ENCODE measurements at regions not wholly inside any gene's neighbourhood (a gene's known extent, or its start where the extent isn't known, plus 50 kb on each side); places are given as distances from the start of the nearest gene placed in this dataset.
A peak's percentile ranks its signal among the peaks of the same experiment; 100 is the strongest.

DNA sequence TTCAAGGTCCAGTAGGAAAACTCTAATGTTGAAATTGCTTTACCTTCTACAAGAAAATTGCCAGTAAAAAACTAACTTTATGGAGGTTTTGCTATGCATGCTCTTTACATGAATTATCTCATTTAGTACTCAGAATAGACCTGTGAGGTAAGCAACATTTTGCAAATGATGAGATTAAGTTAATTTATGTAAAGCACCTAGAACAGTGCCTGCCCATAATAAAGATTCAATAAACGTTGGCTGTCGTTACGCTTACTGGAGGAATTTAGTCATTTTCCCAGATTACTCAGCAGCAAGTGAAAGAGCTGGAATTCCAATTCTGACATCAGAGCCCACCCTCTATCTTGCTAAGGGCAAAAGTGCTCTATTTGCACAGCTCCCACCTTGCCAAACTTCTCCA is 69.4 kb upstream of the ARID1B start:
- Histone ChIP-seq H3K9ac (ENCODE audit: low read depth in 1 of 2, low read length in 2 of 2) (no peak overlapping the region), H3K27ac (ENCODE audit: low read depth in 2 of 2, low read length in 2 of 2) (no peak overlapping the region), H3K27me3 (ENCODE audit: control insufficient read depth in 2 of 2, insufficient read depth in 2 of 2, low read length in 2 of 2) (no peaks in the 10 kb centered on the region), H3K4me3 (ENCODE audit: low read length in 2 of 2) (no peak overlapping the region), H3K36me3 (ENCODE audit: control insufficient read depth in 2 of 2, insufficient read depth in 2 of 2, low read length in 2 of 2) (no peaks in the 10 kb centered on the region), H3K9me3 (ENCODE audit: control insufficient read depth in 2 of 2, low read length in 2 of 2) (no peaks in the 10 kb centered on the region), H3K4me1 (ENCODE audit: control insufficient read depth in 2 of 2, insufficient read depth in 2 of 2, low read length in 2 of 2) (no peaks in the 10 kb centered on the region)

DNA sequence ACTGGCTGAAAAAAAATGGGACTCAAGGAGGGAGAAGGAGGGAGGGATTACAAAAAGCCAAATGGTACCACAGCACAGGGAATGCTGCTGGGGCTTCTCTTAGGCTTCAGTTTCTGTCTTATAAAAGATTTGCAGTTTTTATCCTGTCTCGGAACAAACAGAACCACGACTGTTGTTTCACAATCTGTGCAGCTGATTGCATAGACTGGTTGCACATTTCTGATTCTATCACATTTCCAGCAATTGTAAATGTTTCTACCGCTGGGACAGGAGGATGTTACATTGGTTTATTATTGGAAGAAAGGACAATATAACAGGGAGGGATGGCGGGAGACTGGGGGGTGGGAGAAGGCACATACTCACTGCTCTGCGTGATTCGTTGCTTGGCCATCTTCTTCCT is 73.5 kb upstream of the ARID1B start:
- no peaks in the 10 kb centered on the region for H3K4me1 ChIP-seq (ENCODE audit: control insufficient read depth in 2 of 2, insufficient read depth in 2 of 2, low read length in 2 of 2)
- H3K27ac ChIP-seq (ENCODE audit: low read depth in 2 of 2, low read length in 2 of 2) = no peak overlapping the region
- no peaks in the 10 kb centered on the region for H3K9me3 ChIP-seq (ENCODE audit: control insufficient read depth in 2 of 2, low read length in 2 of 2)
- H3K9ac ChIP-seq (ENCODE audit: low read depth in 1 of 2, low read length in 2 of 2) = no peak overlapping the region
- no peak overlapping the region for H3K4me3 ChIP-seq (ENCODE audit: low read length in 2 of 2)
- H3K27me3 ChIP-seq (ENCODE audit: control insufficient read depth in 2 of 2, insufficient read depth in 2 of 2, low read length in 2 of 2) = no peaks in the 10 kb centered on the region
- H3K36me3 ChIP-seq (ENCODE audit: control insufficient read depth in 2 of 2, insufficient read depth in 2 of 2, low read length in 2 of 2) = no peaks in the 10 kb centered on the region

DNA sequence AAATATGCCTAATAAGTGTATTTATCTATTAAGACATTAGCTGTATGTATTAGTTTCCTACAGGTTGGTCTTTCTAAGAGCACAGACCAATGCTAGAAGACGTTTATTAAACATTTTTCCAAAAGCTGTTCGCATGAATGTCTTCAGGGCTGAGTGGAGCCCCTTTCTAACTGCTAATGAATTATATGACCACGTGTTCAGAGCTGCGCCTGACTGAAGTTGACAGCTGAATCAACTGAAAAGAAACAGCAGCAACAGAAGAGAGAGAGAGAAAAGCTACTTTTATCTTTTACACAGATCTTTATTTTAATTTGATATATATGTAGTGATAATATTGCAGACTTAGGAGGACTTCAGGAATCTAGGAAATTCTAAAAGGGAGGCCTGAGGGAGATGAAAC is 75.2 kb upstream of the ARID1B start:
- Histone ChIP-seq H3K36me3 (ENCODE audit: control insufficient read depth in 2 of 2, insufficient read depth in 2 of 2, low read length in 2 of 2) (no peaks in the 10 kb centered on the region), H3K9ac (ENCODE audit: low read depth in 1 of 2, low read length in 2 of 2) (no peak overlapping the region), H3K4me1 (ENCODE audit: control insufficient read depth in 2 of 2, insufficient read depth in 2 of 2, low read length in 2 of 2) (peaks cover 0 to 7% of the 10 kb centered on the region in 2 donors), H3K27me3 (ENCODE audit: control insufficient read depth in 2 of 2, insufficient read depth in 2 of 2, low read length in 2 of 2) (no peaks in the 10 kb centered on the region), H3K9me3 (ENCODE audit: control insufficient read depth in 2 of 2, low read length in 2 of 2) (no peaks in the 10 kb centered on the region), H3K27ac (ENCODE audit: low read depth in 2 of 2, low read length in 2 of 2) (no peak overlapping the region), H3K4me3 (ENCODE audit: low read length in 2 of 2) (no peak overlapping the region)

DNA sequence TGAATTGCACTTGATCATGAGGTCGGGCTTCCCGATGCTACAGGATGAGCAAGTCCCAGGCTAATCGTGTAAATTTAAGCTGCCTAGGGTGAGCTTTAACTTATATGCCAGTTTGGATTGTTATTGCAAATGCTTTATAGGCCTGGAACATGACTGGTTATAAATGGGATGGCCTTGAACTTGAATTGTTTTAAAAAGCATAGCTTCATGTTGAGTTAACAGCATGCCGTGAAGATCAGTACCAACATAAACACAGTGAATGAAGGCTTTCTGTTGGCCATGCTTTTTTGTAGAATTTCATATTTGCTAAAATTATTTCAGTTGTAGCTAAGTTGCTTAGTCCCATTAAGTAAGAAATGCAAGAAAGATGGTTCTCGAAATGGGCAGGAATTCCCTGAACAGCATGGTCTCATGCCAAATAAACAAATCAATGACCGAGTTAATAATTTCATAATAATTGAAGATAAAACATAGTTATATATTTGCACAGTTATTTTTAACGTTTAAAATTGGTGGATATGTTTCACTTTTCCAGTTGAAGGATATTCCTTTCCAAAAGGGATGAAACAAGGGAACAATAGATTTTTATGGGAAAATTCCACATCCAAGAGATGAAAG is 76.6 kb upstream of the ARID1B start:
- Histone ChIP-seq H3K9me3 (ENCODE audit: control insufficient read depth in 2 of 2, low read length in 2 of 2) (no peaks in the 10 kb centered on the region), H3K4me1 (ENCODE audit: control insufficient read depth in 2 of 2, insufficient read depth in 2 of 2, low read length in 2 of 2) (peaks cover 0 to 7% of the 10 kb centered on the region in 2 donors), H3K27ac (ENCODE audit: low read depth in 2 of 2, low read length in 2 of 2) (no peak overlapping the region), H3K9ac (ENCODE audit: low read depth in 1 of 2, low read length in 2 of 2) (no peak overlapping the region), H3K4me3 (ENCODE audit: low read length in 2 of 2) (no peak overlapping the region), H3K36me3 (ENCODE audit: control insufficient read depth in 2 of 2, insufficient read depth in 2 of 2, low read length in 2 of 2) (no peaks in the 10 kb centered on the region), H3K27me3 (ENCODE audit: control insufficient read depth in 2 of 2, insufficient read depth in 2 of 2, low read length in 2 of 2) (no peaks in the 10 kb centered on the region)

DNA sequence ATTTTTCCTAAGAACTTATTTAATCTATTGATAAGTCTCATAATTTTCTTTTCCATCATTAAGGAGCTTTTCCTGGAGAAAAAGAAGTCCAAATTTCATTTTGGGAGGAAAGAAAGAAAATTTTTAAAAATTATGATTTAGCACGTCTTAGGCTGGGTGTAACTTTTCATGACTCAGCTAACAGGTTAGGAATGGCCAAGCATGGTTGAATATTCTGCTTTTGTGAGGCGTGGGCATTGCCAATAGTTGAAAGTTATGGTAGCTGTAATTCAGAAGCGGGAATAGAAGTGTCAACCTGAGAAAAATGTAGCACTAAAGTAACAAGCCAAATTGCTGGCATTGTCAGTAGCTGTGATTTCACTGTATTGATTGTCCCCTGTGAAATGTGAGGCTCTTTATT is 77.2 kb upstream of the ARID1B start:
- no peak overlapping the region for H3K9ac ChIP-seq (ENCODE audit: low read depth in 1 of 2, low read length in 2 of 2)
- H3K4me3 ChIP-seq (ENCODE audit: low read length in 2 of 2) = no peak overlapping the region
- peaks cover 0 to 7% of the 10 kb centered on the region in 2 donors for H3K4me1 ChIP-seq (ENCODE audit: control insufficient read depth in 2 of 2, insufficient read depth in 2 of 2, low read length in 2 of 2)
- no peaks in the 10 kb centered on the region for H3K9me3 ChIP-seq (ENCODE audit: control insufficient read depth in 2 of 2, low read length in 2 of 2)
- H3K27ac ChIP-seq (ENCODE audit: low read depth in 2 of 2, low read length in 2 of 2) = no peak overlapping the region
- no peaks in the 10 kb centered on the region for H3K36me3 ChIP-seq (ENCODE audit: control insufficient read depth in 2 of 2, insufficient read depth in 2 of 2, low read length in 2 of 2)
- no peaks in the 10 kb centered on the region for H3K27me3 ChIP-seq (ENCODE audit: control insufficient read depth in 2 of 2, insufficient read depth in 2 of 2, low read length in 2 of 2)

DNA sequence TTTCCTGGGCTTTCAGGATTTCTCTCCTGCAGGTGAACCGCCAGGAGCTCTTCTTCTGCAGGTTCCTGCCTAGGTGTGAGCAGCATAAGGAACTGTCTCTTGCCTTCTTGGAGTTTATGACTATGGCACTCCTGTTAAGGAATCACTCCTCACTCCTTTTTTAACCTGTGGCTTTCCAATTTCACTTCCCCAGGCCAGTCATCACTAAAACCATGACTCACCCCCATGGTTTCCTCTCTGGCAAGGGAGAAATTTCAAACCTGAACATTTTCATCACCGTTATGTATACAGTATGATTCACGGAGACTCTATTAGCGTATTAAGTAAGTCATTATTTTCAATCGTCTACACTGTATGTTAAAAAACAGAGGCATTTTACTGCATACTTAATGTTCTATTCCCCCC is 78.2 kb upstream of the ARID1B start:
- Histone ChIP-seq H3K9me3 (ENCODE audit: control insufficient read depth in 2 of 2, low read length in 2 of 2) (no peaks in the 10 kb centered on the region), H3K27me3 (ENCODE audit: control insufficient read depth in 2 of 2, insufficient read depth in 2 of 2, low read length in 2 of 2) (no peaks in the 10 kb centered on the region), H3K9ac (ENCODE audit: low read depth in 1 of 2, low read length in 2 of 2) (no peak overlapping the region), H3K36me3 (ENCODE audit: control insufficient read depth in 2 of 2, insufficient read depth in 2 of 2, low read length in 2 of 2) (no peaks in the 10 kb centered on the region), H3K4me1 (ENCODE audit: control insufficient read depth in 2 of 2, insufficient read depth in 2 of 2, low read length in 2 of 2) (peaks cover 0 to 7% of the 10 kb centered on the region in 2 donors), H3K27ac (ENCODE audit: low read depth in 2 of 2, low read length in 2 of 2) (no peak overlapping the region), H3K4me3 (ENCODE audit: low read length in 2 of 2) (no peak overlapping the region)

DNA sequence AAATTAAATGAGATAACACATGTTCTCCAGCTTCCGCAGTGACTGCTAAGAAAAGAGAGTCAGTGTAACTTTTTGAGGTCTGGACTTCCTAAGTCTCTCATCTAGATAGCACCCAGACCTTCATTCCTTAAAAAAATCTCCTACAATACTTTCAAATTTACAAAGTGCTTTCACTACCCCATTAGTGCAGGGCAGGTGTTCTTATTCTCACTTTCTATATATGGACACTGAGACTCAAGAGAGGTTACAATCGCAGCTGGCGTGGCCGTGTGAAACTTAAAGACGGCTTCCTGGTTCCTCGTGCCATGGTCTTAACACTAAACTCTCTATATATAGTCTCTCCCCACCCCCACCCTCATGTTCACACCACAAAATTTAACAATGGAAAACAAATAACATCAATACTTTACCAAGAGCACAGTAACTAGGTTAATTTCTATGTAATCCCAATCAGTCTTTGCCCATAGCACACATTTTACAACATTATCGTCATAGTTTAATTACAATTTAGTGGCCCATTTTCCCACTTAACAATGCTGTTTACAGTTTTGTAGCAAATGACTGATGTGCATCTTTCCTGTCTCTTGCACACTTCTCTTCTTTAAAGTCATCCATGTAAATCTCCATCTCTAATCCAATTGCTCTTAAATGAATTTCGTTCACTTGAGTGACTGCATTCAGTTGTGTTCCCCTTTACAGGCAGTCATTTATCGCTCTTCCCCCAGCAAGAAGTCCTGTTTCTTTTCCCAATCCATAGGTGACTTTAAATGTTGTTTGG is 78.8 kb upstream of the ARID1B start:
- Histone ChIP-seq H3K27me3 (ENCODE audit: control insufficient read depth in 2 of 2, insufficient read depth in 2 of 2, low read length in 2 of 2) (no peaks in the 10 kb centered on the region), H3K9me3 (ENCODE audit: control insufficient read depth in 2 of 2, low read length in 2 of 2) (no peaks in the 10 kb centered on the region), H3K9ac (ENCODE audit: low read depth in 1 of 2, low read length in 2 of 2) (no peak overlapping the region), H3K4me3 (ENCODE audit: low read length in 2 of 2) (no peak overlapping the region), H3K27ac (ENCODE audit: low read depth in 2 of 2, low read length in 2 of 2) (peak overlapping the region in 1 of 2 donors; percentile 10), H3K4me1 (ENCODE audit: control insufficient read depth in 2 of 2, insufficient read depth in 2 of 2, low read length in 2 of 2) (peaks cover 0 to 7% of the 10 kb centered on the region in 2 donors), H3K36me3 (ENCODE audit: control insufficient read depth in 2 of 2, insufficient read depth in 2 of 2, low read length in 2 of 2) (no peaks in the 10 kb centered on the region)

DNA sequence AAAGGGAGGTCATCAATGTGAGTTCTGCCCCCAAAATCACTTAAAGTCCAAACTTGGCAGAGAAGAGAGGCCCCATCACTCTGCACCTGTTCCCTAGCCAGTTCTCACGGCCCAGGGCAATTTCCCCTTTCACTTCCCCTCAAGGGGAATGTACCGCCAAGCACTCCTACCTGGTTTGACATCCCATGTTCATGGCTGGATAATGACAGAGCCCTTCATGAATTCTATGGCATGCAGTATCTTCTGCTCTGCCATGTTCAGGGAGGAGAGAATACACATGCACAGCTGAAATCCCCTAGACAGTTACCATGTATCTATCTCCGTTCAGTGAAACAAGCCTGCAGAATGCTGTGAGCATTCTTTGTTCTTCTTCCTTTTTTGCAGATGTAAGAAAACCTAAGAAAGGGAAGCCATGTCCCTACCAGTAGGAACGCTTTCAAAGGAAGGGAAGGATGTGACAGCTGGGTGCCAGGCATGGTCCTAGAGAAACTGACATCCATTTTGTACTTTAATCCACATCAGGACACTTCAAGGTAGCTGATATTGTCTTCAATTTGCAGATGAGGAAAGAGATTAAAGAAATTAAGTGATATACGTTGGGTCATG is 79.8 kb upstream of the ARID1B start:
- H3K4me3 ChIP-seq (ENCODE audit: low read length in 2 of 2) = no peak overlapping the region
- H3K4me1 ChIP-seq (ENCODE audit: control insufficient read depth in 2 of 2, insufficient read depth in 2 of 2, low read length in 2 of 2) = peaks cover 0 to 7% of the 10 kb centered on the region in 2 donors
- H3K9ac ChIP-seq (ENCODE audit: low read depth in 1 of 2, low read length in 2 of 2) = no peak overlapping the region
- H3K27me3 ChIP-seq (ENCODE audit: control insufficient read depth in 2 of 2, insufficient read depth in 2 of 2, low read length in 2 of 2) = no peaks in the 10 kb centered on the region
- no peaks in the 10 kb centered on the region for H3K36me3 ChIP-seq (ENCODE audit: control insufficient read depth in 2 of 2, insufficient read depth in 2 of 2, low read length in 2 of 2)
- no peaks in the 10 kb centered on the region for H3K9me3 ChIP-seq (ENCODE audit: control insufficient read depth in 2 of 2, low read length in 2 of 2)
- no peak overlapping the region for H3K27ac ChIP-seq (ENCODE audit: low read depth in 2 of 2, low read length in 2 of 2)

DNA sequence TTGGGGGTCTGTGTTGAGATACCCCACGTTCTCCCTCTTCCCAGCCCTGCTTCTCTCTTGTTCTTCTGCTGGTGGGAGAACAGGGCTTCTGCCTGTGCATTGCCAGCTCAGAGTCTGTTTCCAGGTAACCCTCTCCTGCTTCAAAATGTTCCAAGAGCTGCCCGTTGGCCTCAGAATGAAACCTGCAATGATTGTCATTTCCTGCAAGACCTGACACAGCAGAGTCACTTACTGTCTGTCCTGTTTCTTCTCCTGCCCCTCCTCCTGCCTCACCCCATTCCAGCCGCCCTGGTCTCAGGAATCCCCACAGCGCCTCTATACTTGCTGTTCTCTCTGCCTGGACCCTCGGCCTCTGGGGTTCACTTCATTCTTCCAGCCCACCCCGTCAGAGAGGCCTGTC is 81.4 kb upstream of the ARID1B start:
- no peak overlapping the region for H3K9ac ChIP-seq (ENCODE audit: low read depth in 1 of 2, low read length in 2 of 2)
- no peaks in the 10 kb centered on the region for H3K36me3 ChIP-seq (ENCODE audit: control insufficient read depth in 2 of 2, insufficient read depth in 2 of 2, low read length in 2 of 2)
- peaks cover 0 to 7% of the 10 kb centered on the region in 2 donors for H3K4me1 ChIP-seq (ENCODE audit: control insufficient read depth in 2 of 2, insufficient read depth in 2 of 2, low read length in 2 of 2)
- no peaks in the 10 kb centered on the region for H3K9me3 ChIP-seq (ENCODE audit: control insufficient read depth in 2 of 2, low read length in 2 of 2)
- H3K27ac ChIP-seq (ENCODE audit: low read depth in 2 of 2, low read length in 2 of 2) = no peak overlapping the region
- H3K27me3 ChIP-seq (ENCODE audit: control insufficient read depth in 2 of 2, insufficient read depth in 2 of 2, low read length in 2 of 2) = no peaks in the 10 kb centered on the region
- H3K4me3 ChIP-seq (ENCODE audit: low read length in 2 of 2) = no peak overlapping the region

DNA sequence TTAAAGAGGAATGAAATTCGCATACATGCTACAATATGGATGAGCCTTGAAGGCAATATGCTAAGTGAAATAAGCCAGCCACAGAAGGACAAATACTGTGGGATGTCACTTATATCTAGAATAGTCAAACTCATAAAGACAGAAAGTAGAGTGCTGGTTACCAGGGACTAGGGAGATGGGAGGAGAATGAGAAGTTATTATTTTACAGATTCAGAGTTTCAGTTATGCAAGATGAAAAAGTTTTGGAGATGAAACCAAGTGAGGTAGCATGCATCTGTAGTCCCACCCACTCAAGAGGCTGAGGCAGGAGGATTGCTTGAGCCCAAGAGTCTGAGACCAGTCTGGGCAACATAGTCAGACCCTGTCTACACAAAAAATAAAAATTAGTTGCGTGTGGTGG is 82.5 kb upstream of the ARID1B start:
- Histone ChIP-seq H3K4me3 (ENCODE audit: low read length in 2 of 2) (no peak overlapping the region), H3K9me3 (ENCODE audit: control insufficient read depth in 2 of 2, low read length in 2 of 2) (no peaks in the 10 kb centered on the region), H3K36me3 (ENCODE audit: control insufficient read depth in 2 of 2, insufficient read depth in 2 of 2, low read length in 2 of 2) (no peaks in the 10 kb centered on the region), H3K27ac (ENCODE audit: low read depth in 2 of 2, low read length in 2 of 2) (no peak overlapping the region), H3K9ac (ENCODE audit: low read depth in 1 of 2, low read length in 2 of 2) (no peak overlapping the region), H3K27me3 (ENCODE audit: control insufficient read depth in 2 of 2, insufficient read depth in 2 of 2, low read length in 2 of 2) (no peaks in the 10 kb centered on the region), H3K4me1 (ENCODE audit: control insufficient read depth in 2 of 2, insufficient read depth in 2 of 2, low read length in 2 of 2) (peaks cover 0 to 7% of the 10 kb centered on the region in 2 donors)

All from mucosa of rectum (tissue), 2 donors.